H1 (cell line): ENCODE measurements at regions not wholly inside any gene's neighbourhood (a gene's known extent, or its start where the extent isn't known, plus 50 kb on each side); places are given as distances from the start of the nearest gene placed in this dataset.

ENCODE experiments used
- EP300 ChIP-seq, 2 experiments: IDR thresholded peaks; 1 replicate in 1 of 2; 2 replicates in 1 of 2; pipeline ENCODE4 v1.6.1; 2011 to 2012; ENCODE audit warnings: low read depth in 2 of 2, low read length in 2 of 2, mild to moderate bottlenecking in 2 of 2, borderline replicate concordance in 1 of 2, inconsistent platforms in 1 of 2, moderate library complexity in 1 of 2
- JUN ChIP-seq: IDR thresholded peaks from 2 replicates; pipeline ENCODE4 v1.6.1; 2011; ENCODE audit warnings: low read depth, mild to moderate bottlenecking, improper control_type of control experiment, low read length

- no peak for TF ChIP-seq EP300 (IDR thresholded peaks at IDR 0.05; ENCODE audit: borderline replicate concordance in 1 of 2, low read depth in 2 of 2, low read length in 2 of 2)
- no peak for TF ChIP-seq JUN
These were observed 65.9 kb downstream of the ZBTB18 start for GRCh38 chr1:244116946-244117345.
